ENCODE measurements at regions not wholly inside any gene's neighbourhood (a gene's known extent, or its start where the extent isn't known, plus 50 kb on each side); places are given as distances from the start of the nearest gene placed in this dataset.

GRCh38 chr9:13513716-13514444, 234.4 kb upstream of the MPDZ start:
- WGBS, 5 donors: 68 to 86% (median 76%) methylated on average over 16 of the region's 16 CpGs
- H3K27ac ChIP-seq: peak overlapping the region in 3 of 5 donors; percentile 8 to 10 (median 9)
- no peaks in the 10 kb centered on the region for H3K4me1 ChIP-seq
- TF ChIP-seq CTCF (IDR thresholded peaks at IDR 0.05): no peak
- TF ChIP-seq POLR2A (IDR thresholded peaks at IDR 0.05): no peak
- TF ChIP-seq POLR2AphosphoS5 (IDR thresholded peaks at IDR 0.05): no peak
- TF ChIP-seq EP300 (IDR thresholded peaks at IDR 0.05): no peak
- no peaks in the 10 kb centered on the region for H3K9me3 ChIP-seq
- H3K36me3 ChIP-seq: no peaks in the 10 kb centered on the region
- no peaks in the 10 kb centered on the region for H3K27me3 ChIP-seq
- no peak overlapping the region for H3K4me3 ChIP-seq
- peak in 1 of 2 donors; percentile 73 for DNase-seq
- intact Hi-C loops (cut with DNase I; ENCODE audit: low total_unique reads): no loop called here

- Histone ChIP-seq H3K36me3 (no peaks in the 10 kb centered on the region), H3K27me3 (no peaks in the 10 kb centered on the region), H3K4me3 (no peak overlapping the region), H3K4me1 (no peaks in the 10 kb centered on the region), H3K27ac (peak overlapping the region in 3 of 5 donors; percentile 8 to 10 (median 9)), H3K9me3 (no peaks in the 10 kb centered on the region)
- peak in 1 of 2 donors; percentile 86 for DNase-seq
- no peak for TF ChIP-seq CTCF (IDR thresholded peaks at IDR 0.05)
- intact Hi-C loops (cut with DNase I; ENCODE audit: low total_unique reads): no loop called here
- 56 to 84% (median 64%) methylated on average over 6 of the region's 6 CpGs for WGBS, 5 donors
These were observed 233.8 kb upstream of the MPDZ start for GRCh38 chr9:13513286-13513685.

- intact Hi-C loops (cut with DNase I; ENCODE audit: low total_unique reads): no loop called here
- Histone ChIP-seq H3K9me3 (no peaks in the 10 kb centered on the region), H3K4me1 (no peaks in the 10 kb centered on the region), H3K36me3 (no peaks in the 10 kb centered on the region), H3K4me3 (no peak overlapping the region), H3K27me3 (no peaks in the 10 kb centered on the region), H3K27ac (no peak overlapping the region)
- TF ChIP-seq POLR2AphosphoS5 (IDR thresholded peaks at IDR 0.05) (no peak), POLR2A (IDR thresholded peaks at IDR 0.05) (no peak), CTCF (IDR thresholded peaks at IDR 0.05) (no peak), EP300 (IDR thresholded peaks at IDR 0.05) (no peak)
- no peak for DNase-seq
These were observed 229.2 kb upstream of the MPDZ start for GRCh38 chr9:13508681-13509080.

GRCh38 chr9:13508086-13508485, 228.6 kb upstream of the MPDZ start:
- TF ChIP-seq POLR2A (IDR thresholded peaks at IDR 0.05) (no peak), EP300 (IDR thresholded peaks at IDR 0.05) (no peak), POLR2AphosphoS5 (IDR thresholded peaks at IDR 0.05) (no peak), CTCF (IDR thresholded peaks at IDR 0.05) (no peak)
- DNase-seq: no peak
- no peak overlapping the region for H3K4me3 ChIP-seq
- no peaks in the 10 kb centered on the region for H3K9me3 ChIP-seq
- H3K27me3 ChIP-seq: no peaks in the 10 kb centered on the region
- no peak overlapping the region for H3K27ac ChIP-seq
- no peaks in the 10 kb centered on the region for H3K4me1 ChIP-seq
- intact Hi-C loops (cut with DNase I; ENCODE audit: low total_unique reads): no loop called here
- WGBS, 5 donors: 71 to 87% (median 74%) methylated on average over 2 of the region's 2 CpGs
- no peaks in the 10 kb centered on the region for H3K36me3 ChIP-seq

All from stomach (tissue), 8 donors.